SK-N-SH (cell line): ENCODE measurements at regions not wholly inside any gene's neighbourhood (a gene's known extent, or its start where the extent isn't known, plus 50 kb on each side); places are given as distances from the start of the nearest gene placed in this dataset.

ENCODE experiments used
- CTCF ChIA-PET: fragments of 300-600, 350-600 bp; formaldehyde crosslinking; extraction: SDS; loops from one replicate; lab custom pipeline; 2021; lab: Yijun Ruan, JAX
- POLR2A ChIA-PET: fragments of 350-600 bp; sonication (Branson Sonifier 250); formaldehyde crosslinking; extraction: SDS; loops from one replicate; lab custom pipeline; 2020; ENCODE audit warnings: antibody characterized with exemption, inconsistent platforms; lab: Yijun Ruan, JAX
- DNase-seq: peaks from one replicate; pipeline ENCODE4 v3.0.0; 2012
- H2AFZ ChIP-seq: fragments of 200-600 bp; sonication (generic); 2 replicates; pipeline ENCODE4 v1.8.1; 2016; ENCODE audit warnings: antibody characterized with exemption, mild to moderate bottlenecking, low read depth
- H3F3A ChIP-seq: fragments of 200-600 bp; sonication (generic); replicated peaks from 2 replicates; pipeline ENCODE3; 2016; ENCODE audit warnings: antibody characterized with exemption, mild to moderate bottlenecking; ENCODE audit not compliant: insufficient read depth
- H3K27ac ChIP-seq, 2 experiments: fragments of 200-500 bp in 1 of 2; fragments of 200-600 bp in 1 of 2; sonication (Bioruptor generic) in 1 of 2; sonication (generic), shearing (Covaris generic) in 1 of 2; 2 replicates each; pipeline versions ENCODE4 v1.5.1 to v1.6.1; 2014 to 2016; ENCODE audit warnings: low read depth in 2 of 2, inconsistent platforms in 1 of 2, low read length in 1 of 2, mild to moderate bottlenecking in 1 of 2, mixed read lengths in 1 of 2
- H3K27me3 ChIP-seq: fragments of 200-600 bp; sonication (generic), shearing (Covaris generic); 2 replicates; pipeline ENCODE4 v1.6.1; 2016; ENCODE audit warnings: mixed run types; ENCODE audit not compliant: insufficient read depth
- H3K36me3 ChIP-seq, 2 experiments: fragments of 200-500 bp in 1 of 2; fragments of 200-600 bp in 1 of 2; sonication (Bioruptor generic) in 1 of 2; sonication (generic) in 1 of 2; replicated peaks in 1 of 2; 2 replicates each; pipeline versions ENCODE3 to v1.5.1; 2014 to 2016; ENCODE audit warnings: low read length in 1 of 2, mild to moderate bottlenecking in 1 of 2; ENCODE audit not compliant: insufficient read depth in 2 of 2, control insufficient read depth in 1 of 2
- H3K4me1 ChIP-seq, 2 experiments: fragments of 200-500 bp in 1 of 2; fragments of 200-600 bp in 1 of 2; sonication (Bioruptor generic) in 1 of 2; sonication (generic), shearing (Covaris generic) in 1 of 2; 2 replicates each; pipeline versions ENCODE4 v1.5.1 to v1.6.1; 2014 to 2016; ENCODE audit warnings: low read depth in 1 of 2, low read length in 1 of 2, mixed run types in 1 of 2; ENCODE audit not compliant: insufficient read depth in 2 of 2, control insufficient read depth in 1 of 2
- H3K4me2 ChIP-seq: fragments of 200-600 bp; sonication (generic), shearing (Covaris generic); 2 replicates; pipeline ENCODE4 v1.6.1; 2017; ENCODE audit warnings: mixed run types
- H3K4me3 ChIP-seq, 2 experiments: fragments of 200-500 bp in 1 of 2; fragments of 200-600 bp in 1 of 2; sonication (Bioruptor generic) in 1 of 2; sonication (generic), shearing (Covaris generic) in 1 of 2; 2 replicates each; pipeline versions ENCODE4 v1.5.1 to v1.8.1; 2014 to 2016; ENCODE audit warnings: low read depth in 2 of 2, inconsistent platforms in 1 of 2, low read length in 1 of 2, mild to moderate bottlenecking in 1 of 2, mixed read lengths in 1 of 2, moderate library complexity in 1 of 2
- H3K79me2 ChIP-seq: fragments of 200-600 bp; sonication (generic); 2 replicates; pipeline ENCODE4 v1.8.1; 2017; ENCODE audit warnings: mild to moderate bottlenecking; ENCODE audit not compliant: insufficient read depth
- H3K9ac ChIP-seq: fragments of 200-600 bp; sonication (generic); 2 replicates; pipeline ENCODE4 v1.6.1; 2017; ENCODE audit warnings: mixed run types
- H3K9me2 ChIP-seq: fragments of 200-600 bp; sonication (generic); 2 replicates; pipeline ENCODE4 v1.6.1; 2017; ENCODE audit warnings: mixed run types
- H3K9me3 ChIP-seq: fragments of 200-600 bp; sonication (generic); 2 replicates; pipeline ENCODE4 v1.6.1; 2017; ENCODE audit warnings: mixed run types, mild to moderate bottlenecking, moderate library complexity
- H4K20me1 ChIP-seq: fragments of 200-600 bp; sonication (generic); 2 replicates; pipeline ENCODE4 v1.6.1; 2017; ENCODE audit warnings: mild to moderate bottlenecking, mixed run types; ENCODE audit not compliant: insufficient read depth
- CHD2 ChIP-seq: fragments of 150-350 bp; IDR thresholded peaks from 2 replicates; pipeline ENCODE4 v1.6.1; 2018; ENCODE audit warnings: low read length; ENCODE audit not compliant: partially characterized antibody
- EZH2phosphoT487 ChIP-seq: fragments of 200-600 bp; sonication (generic); IDR thresholded peaks from 2 replicates; pipeline ENCODE4 v1.6.1; 2017; ENCODE audit warnings: low read depth, mixed run types, mild to moderate bottlenecking, antibody characterized with exemption, moderate library complexity, borderline replicate concordance
- FOSL2 ChIP-seq: IDR thresholded peaks from 2 replicates; pipeline ENCODE4 v1.4.0; 2012; ENCODE audit warnings: low read depth, mild to moderate bottlenecking, moderate library complexity, borderline replicate concordance
- GABPA ChIP-seq: IDR thresholded peaks from 2 replicates; pipeline ENCODE4 v1.4.0; 2012; ENCODE audit warnings: low read depth, mild to moderate bottlenecking
- GATA2 ChIP-seq: sonication (generic); formaldehyde crosslinking; IDR thresholded peaks from 2 replicates; pipeline ENCODE4 v1.5.0; 2020; ENCODE audit warnings: mild to moderate bottlenecking, missing genetic modification reagents
- JUND ChIP-seq: IDR thresholded peaks from 2 replicates; pipeline ENCODE4 v1.4.0; 2012
- PBX3 ChIP-seq: IDR thresholded peaks from 2 replicates; pipeline ENCODE4; 2012
- SIN3A ChIP-seq: IDR thresholded peaks from 2 replicates; pipeline ENCODE4 v1.6.1; 2012; ENCODE audit warnings: low read depth, mild to moderate bottlenecking, low read length, moderate library complexity, borderline replicate concordance
- TAF1 ChIP-seq: IDR thresholded peaks from 2 replicates; pipeline ENCODE4 v1.6.1; 2012; ENCODE audit warnings: low read depth, mild to moderate bottlenecking, low read length, moderate library complexity, borderline replicate concordance
- TEAD4 ChIP-seq: IDR thresholded peaks from 2 replicates; pipeline ENCODE4 v1.4.0; 2012; ENCODE audit warnings: mild to moderate bottlenecking, borderline replicate concordance; ENCODE audit not compliant: insufficient read depth
- USF2 ChIP-seq: fragments of 150-350 bp; IDR thresholded peaks from 2 replicates; pipeline ENCODE4 v1.6.1; 2017; ENCODE audit warnings: antibody characterized with exemption, low read length, low read depth, borderline replicate concordance
- YY1 ChIP-seq: IDR thresholded peaks from 2 replicates; pipeline ENCODE4 v1.4.0; 2012; ENCODE audit warnings: low read depth, mild to moderate bottlenecking
- ZBTB33 ChIP-seq: IDR thresholded peaks from 2 replicates; pipeline ENCODE4 v1.4.0; 2012; ENCODE audit warnings: low read depth, borderline replicate concordance
- WGBS: methylation state at CpG from one replicate; pipeline ENCODE4 v1.1.6; 2017; ENCODE audit warnings: low lambda C conversion rate; 5-methylcytosine and 5-hydroxymethylcytosine counted together
- TF ChIP-seq, protein P1 (sequence below): IDR thresholded peaks from 2 replicates; pipeline ENCODE4 v1.6.1; 2012; ENCODE audit warnings: mild to moderate bottlenecking, low read depth, low read length, moderate library complexity

DNA sequence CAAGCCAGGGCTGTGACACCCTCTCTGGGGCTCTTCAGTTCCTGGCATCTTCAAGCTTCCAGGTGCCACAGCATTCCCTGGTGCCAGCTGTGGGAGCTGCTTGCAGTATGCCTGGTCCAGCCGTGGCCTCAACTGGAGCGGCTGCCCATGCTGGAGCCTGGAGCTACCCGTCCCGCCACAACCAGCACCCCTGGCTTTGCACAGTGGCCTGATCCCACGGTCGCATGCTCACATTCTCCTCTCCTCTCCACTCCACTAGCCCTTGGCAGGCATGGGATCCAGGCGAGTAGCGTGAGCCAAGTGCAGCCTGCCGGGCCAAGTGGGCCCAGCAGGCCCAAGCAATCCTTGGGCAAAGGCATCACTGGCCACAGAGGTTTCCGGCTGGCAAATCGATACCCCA is 81.7 kb downstream of the PPP4R3C start:
- Histone ChIP-seq H3K36me3 (no peaks in the 10 kb centered on the region), H3K9me2 (no peaks in the 10 kb centered on the region), H3K4me2 (no peak overlapping the region), H3K9me3 (no peaks in the 10 kb centered on the region), H4K20me1 (no peaks in the 10 kb centered on the region)
- DNase-seq: no peak
- TF ChIP-seq TAF1 (no peak), GATA2 (no peak), TEAD4 (no peak), YY1 (no peak), SIN3A (no peak)
- TF ChIP-seq, all 33 proteins: peak for 0
- H3K9ac ChIP-seq: no peak overlapping the region
- no peaks in the 10 kb centered on the region for H3K27me3 ChIP-seq
- no peaks in the 10 kb centered on the region for H3K79me2 ChIP-seq
- 52% methylated on average over 11 of the region's 11 CpGs for WGBS
- ChIA-PET POLR2A (no interaction called here), CTCF (interaction anchor here (0.6 kb wide), 1 partner anchor 542 kb away, joined by 3 read pairs; no protein-coding TSS in a partner anchor)
- H3K4me3 ChIP-seq: no peak overlapping the region
- peaks cover 0 to 3% of the 10 kb centered on the region in 2 experiments; a peak in 1 of 4 replicates for H3K4me1 ChIP-seq
- no peak overlapping the region for H2AFZ ChIP-seq
- no peaks in the 10 kb centered on the region for H3F3A ChIP-seq
- no peak overlapping the region for H3K27ac ChIP-seq

DNA sequence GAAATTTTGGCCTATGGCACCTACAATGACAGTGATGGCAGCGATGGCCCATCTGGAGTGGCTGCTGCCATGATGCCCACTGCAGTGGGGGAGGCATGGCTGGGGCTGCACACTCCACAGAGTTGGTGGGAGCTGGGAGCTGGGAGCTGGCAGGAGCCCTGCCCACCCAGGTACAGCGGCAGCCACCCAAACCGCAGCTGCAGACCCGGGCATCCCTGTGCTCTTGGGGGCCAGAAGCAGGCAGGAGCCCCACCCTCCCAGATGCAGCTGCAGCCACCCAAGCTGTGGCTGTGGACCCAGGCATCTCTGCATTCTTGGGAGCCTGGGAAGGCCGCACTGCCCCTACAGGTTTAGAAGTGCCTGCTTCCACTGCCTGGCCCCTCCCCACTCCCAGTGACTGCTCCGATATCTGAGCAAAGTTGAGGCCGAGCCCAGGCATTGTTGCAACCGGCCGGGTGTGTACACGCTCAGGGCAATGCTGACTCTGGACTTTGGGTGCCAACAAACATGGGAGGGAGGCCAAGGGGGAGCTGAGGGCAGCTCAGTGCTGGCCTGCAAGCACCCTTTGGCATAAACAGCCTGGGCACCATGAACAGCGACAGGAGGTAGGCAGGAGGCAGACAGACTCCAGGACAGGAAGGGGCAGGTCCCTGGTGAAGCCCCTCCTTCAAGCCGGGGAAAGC is 82.8 kb downstream of the PPP4R3C start:
- peaks cover 0 to 3% of the 10 kb centered on the region in 2 experiments; a peak in 1 of 4 replicates for H3K4me1 ChIP-seq
- no peak for DNase-seq
- no peak overlapping the region for H3K4me2 ChIP-seq
- no peaks in the 10 kb centered on the region for H3K9me2 ChIP-seq
- WGBS: 17% methylated on average over 7 of the region's 12 CpGs
- H3K9me3 ChIP-seq: no peaks in the 10 kb centered on the region
- TF ChIP-seq, protein P1, sequence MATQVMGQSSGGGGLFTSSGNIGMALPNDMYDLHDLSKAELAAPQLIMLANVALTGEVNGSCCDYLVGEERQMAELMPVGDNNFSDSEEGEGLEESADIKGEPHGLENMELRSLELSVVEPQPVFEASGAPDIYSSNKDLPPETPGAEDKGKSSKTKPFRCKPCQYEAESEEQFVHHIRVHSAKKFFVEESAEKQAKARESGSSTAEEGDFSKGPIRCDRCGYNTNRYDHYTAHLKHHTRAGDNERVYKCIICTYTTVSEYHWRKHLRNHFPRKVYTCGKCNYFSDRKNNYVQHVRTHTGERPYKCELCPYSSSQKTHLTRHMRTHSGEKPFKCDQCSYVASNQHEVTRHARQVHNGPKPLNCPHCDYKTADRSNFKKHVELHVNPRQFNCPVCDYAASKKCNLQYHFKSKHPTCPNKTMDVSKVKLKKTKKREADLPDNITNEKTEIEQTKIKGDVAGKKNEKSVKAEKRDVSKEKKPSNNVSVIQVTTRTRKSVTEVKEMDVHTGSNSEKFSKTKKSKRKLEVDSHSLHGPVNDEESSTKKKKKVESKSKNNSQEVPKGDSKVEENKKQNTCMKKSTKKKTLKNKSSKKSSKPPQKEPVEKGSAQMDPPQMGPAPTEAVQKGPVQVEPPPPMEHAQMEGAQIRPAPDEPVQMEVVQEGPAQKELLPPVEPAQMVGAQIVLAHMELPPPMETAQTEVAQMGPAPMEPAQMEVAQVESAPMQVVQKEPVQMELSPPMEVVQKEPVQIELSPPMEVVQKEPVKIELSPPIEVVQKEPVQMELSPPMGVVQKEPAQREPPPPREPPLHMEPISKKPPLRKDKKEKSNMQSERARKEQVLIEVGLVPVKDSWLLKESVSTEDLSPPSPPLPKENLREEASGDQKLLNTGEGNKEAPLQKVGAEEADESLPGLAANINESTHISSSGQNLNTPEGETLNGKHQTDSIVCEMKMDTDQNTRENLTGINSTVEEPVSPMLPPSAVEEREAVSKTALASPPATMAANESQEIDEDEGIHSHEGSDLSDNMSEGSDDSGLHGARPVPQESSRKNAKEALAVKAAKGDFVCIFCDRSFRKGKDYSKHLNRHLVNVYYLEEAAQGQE: no peak
- TF ChIP-seq USF2: no peak
- no peak for TF ChIP-seq CHD2
- TF ChIP-seq JUND: no peak
- no peak for TF ChIP-seq PBX3
- no peak for TF ChIP-seq GABPA
- TF ChIP-seq FOSL2: no peak
- no peak for TF ChIP-seq GATA2
- TF ChIP-seq EZH2phosphoT487: no peak
- no peak for TF ChIP-seq ZBTB33
- no peaks in the 10 kb centered on the region for H3K27me3 ChIP-seq
- H3K36me3 ChIP-seq: no peaks in the 10 kb centered on the region
- H4K20me1 ChIP-seq: no peaks in the 10 kb centered on the region
- no peak overlapping the region for H3K4me3 ChIP-seq
- POLR2A ChIA-PET: no interaction called here
- H3K27ac ChIP-seq: no peak overlapping the region
- H3K79me2 ChIP-seq: no peaks in the 10 kb centered on the region
- no peak overlapping the region for H3K9ac ChIP-seq
- H2AFZ ChIP-seq: no peak overlapping the region
- H3F3A ChIP-seq: no peaks in the 10 kb centered on the region
- CTCF ChIA-PET: no interaction called here
